ENCODE measurements at regions not wholly inside any gene's neighbourhood (a gene's known extent, or its start where the extent isn't known, plus 50 kb on each side); places are given as distances from the start of the nearest gene placed in this dataset.

- no peak for TF ChIP-seq CTCF (IDR thresholded peaks at IDR 0.05)
Observed at GRCh38 chr7:69208276-69208675, 390.0 kb upstream of the AUTS2 start.

DNA sequence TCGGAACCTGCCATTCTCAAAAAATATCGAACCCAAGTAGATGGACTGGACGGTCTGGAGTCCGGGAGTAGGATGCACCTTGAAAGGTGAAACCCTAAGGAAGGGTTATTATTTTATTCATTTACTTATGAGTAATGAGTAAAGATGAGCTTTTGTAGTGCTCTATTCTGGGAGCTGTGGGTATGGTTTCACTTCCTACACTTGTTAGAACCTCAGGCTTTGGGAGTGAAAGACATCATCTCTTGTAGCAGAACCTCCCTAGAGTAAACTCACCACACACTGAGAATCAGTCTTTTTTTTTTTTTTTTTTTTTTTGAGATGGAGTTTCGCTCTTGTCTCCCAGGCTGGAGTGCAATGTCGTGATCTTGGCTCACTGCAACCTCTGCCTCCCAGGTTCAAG is 389.4 kb upstream of the AUTS2 start:
- no peak for TF ChIP-seq CTCF (IDR thresholded peaks at IDR 0.05)

DNA sequence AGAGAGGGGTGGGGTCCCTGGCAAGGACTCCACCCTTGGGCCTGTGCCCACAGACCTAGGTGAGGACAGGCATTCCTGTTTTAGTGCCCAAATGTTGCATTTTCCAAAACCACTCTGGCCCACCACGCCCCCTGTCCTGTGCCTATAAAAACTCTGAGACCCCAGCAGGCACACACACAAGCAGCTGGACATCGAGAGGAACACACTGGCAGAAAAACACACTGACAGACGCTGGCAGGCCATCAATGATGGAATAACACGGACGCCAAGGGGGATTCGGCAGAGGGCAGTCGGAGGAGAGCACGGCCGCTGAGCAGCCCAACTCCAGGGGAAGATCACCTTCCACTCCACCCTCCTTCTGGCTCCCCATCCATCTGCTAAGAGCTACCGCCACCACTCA is 386.9 kb upstream of the AUTS2 start:
- no peak for TF ChIP-seq CTCF (IDR thresholded peaks at IDR 0.05)

DNA sequence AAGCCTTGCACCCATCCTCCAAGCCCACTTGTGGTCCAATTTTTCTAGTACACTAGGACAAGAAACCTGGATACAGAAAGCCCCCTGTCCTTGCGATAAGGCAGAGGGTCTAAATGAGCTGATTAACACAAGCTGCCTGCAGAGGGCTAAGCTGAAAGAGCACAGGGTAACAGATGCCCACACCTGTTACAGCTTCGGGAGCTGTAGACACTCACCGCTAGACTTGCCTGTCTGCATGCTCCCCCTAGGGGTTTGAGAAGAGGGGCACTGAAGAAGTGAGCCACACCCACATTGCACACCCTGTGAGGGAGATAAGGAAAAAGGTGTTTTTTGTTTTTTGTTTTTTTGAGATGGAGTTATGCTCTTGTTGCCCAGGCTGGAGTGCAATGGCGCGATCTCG is 386.5 kb upstream of the AUTS2 start:
- TF ChIP-seq CTCF (IDR thresholded peaks at IDR 0.05): no peak

DNA sequence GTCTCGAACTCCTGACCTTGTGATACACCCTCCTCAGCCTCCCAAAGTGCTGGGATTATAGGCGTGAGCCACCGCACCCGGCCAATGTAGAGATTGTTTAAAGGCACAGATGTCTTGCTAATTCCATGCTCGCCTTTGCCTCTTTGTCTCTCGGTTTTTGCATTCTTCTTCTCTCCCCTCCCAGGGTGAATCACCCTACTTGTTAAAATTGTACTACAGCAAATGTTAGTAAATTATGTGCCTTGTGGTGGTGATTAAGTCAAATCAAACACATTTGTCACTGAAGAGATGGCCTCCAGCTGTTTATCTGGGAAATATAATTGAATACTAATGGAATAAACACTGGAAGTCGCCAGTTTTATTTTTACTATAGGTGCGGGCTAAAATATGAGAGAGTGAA is 384.4 kb upstream of the AUTS2 start:
- TF ChIP-seq CTCF (IDR thresholded peaks at IDR 0.05): no peak

DNA sequence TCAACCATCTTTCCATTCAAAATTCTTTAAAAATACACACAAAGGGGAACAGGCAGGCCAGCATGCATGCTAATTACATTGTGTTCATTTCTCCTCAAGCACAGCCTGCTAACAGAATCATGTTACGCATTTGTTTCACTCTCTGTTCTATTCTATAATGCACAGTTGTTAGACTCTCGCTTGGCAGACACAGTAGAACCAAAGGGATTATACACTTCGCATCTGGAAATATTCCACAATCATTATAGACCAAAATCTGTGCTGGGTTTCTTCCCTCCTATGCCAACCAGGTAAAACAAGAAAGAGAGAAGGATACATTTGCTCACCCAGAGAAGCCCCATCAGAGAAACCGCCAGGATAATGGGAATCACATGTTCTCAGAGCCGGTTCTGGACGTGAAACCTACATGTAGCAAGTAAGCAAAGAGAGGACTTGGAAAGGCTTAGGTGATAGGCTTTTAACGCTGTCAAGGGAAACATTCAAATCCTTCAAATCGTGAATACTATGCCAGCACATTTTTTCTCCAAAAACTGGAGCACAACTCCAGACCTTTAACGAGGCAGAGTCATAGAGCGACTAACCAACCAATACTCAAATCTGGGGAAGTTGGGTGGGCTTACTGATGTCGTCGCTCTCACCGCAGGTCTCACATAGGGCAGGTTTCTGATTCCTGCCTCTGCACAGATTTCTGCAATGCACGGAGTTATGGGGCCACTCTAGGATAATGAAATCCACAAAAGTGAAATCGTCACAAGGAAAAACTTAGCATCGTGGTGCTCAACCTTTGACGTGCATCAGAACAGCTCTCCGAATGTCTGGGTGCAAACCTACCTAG is 380.5 kb upstream of the AUTS2 start:
- TF ChIP-seq CTCF (IDR thresholded peaks at IDR 0.05): no peak

- no peak for TF ChIP-seq CTCF (IDR thresholded peaks at IDR 0.05)
Observed at GRCh38 chr7:69218576-69218975, 379.7 kb upstream of the AUTS2 start.

DNA sequence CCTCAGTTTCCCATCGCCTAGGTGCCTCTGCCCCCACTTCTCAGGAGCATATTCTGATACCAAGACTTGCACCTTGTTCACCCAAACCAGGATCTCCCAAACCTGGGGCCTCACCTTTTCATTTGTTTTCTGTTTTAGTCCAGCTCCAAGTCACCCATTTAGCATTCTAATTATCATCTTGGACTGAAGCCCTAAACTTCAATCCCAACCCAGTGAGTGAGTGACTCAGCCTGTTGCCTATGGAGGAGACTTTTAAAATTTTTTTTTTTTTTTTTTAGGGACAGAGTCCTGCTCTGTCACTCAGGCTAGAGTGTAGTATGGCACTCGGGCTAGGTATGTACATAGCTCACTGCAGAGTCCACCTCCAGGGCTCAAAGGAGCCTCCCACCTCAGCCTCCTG is 378.9 kb upstream of the AUTS2 start:
- TF ChIP-seq CTCF (IDR thresholded peaks at IDR 0.05): no peak
